Prostate gland (tissue), 2 donors: ENCODE measurements at regions not wholly inside any gene's neighbourhood (a gene's known extent, or its start where the extent isn't known, plus 50 kb on each side); places are given as distances from the start of the nearest gene placed in this dataset.

Experiments
- DNase-seq: peaks from one replicate; pipeline ENCODE4 v3.0.0-alpha.2; 2019; ENCODE audit warnings: low spot score
- H3K27ac ChIP-seq, 2 donors: fragments of 200-600 bp; sonication (generic); 2 replicates each; pipeline ENCODE4 v1.5.1; 2017 to 2019
- H3K27me3 ChIP-seq: fragments of 200-600 bp; sonication (generic); replicated peaks from 2 replicates; pipeline ENCODE4 v1.5.1; 2019; ENCODE audit not compliant: insufficient read depth
- H3K36me3 ChIP-seq, 2 donors: fragments of 200-600 bp; sonication (generic); 1 replicate in 1 of 2; 2 replicates in 1 of 2; pipeline versions ENCODE4 v1.5.1 to v1.8.1; 2017 to 2019
- H3K4me1 ChIP-seq: fragments of 200-600 bp; sonication (generic); replicated peaks from 2 replicates; pipeline ENCODE4 v1.5.1; 2019
- H3K4me3 ChIP-seq, 2 donors: fragments of 200-600 bp; sonication (generic); 2 replicates each; pipeline ENCODE4 v1.5.1; 2017 to 2019
- H3K9me3 ChIP-seq: fragments of 200-600 bp; sonication (generic); 2 replicates; pipeline ENCODE4 v1.5.1; 2017
- POLR2A ChIP-seq: fragments of 450-650 bp; IDR thresholded peaks from one replicate; pipeline ENCODE4 v1.6.1; 2016; ENCODE audit warnings: antibody characterized with exemption, mild to moderate bottlenecking
- POLR2AphosphoS5 ChIP-seq: sonication (generic); formaldehyde crosslinking; IDR thresholded peaks from one replicate; pipeline ENCODE4 v1.6.1; 2017; ENCODE audit warnings: antibody characterized with exemption
- WGBS: methylation state at CpG from one replicate; pipeline ENCODE4 v1.1.5; 2018; 5-methylcytosine and 5-hydroxymethylcytosine counted together
- intact Hi-C: fragments of 100-400 bp; cut with DNase I; formaldehyde crosslinking; loops from one replicate; pipeline ENCODE4 v1.14.2; 2022
- TF ChIP-seq, protein P1 (sequence below), 4 experiments: fragments of 200-600 bp in 2 of 4; fragments of 450-650 bp in 2 of 4; sonication (generic) in 2 of 4; IDR thresholded peaks; 1 replicate in 3 of 4; 2 replicates in 1 of 4; pipeline ENCODE4 v1.5.1; 2016 to 2019; ENCODE audit warnings: antibody characterized with exemption in 4 of 4, mild to moderate bottlenecking in 2 of 4, moderate library complexity in 2 of 4

DNA sequence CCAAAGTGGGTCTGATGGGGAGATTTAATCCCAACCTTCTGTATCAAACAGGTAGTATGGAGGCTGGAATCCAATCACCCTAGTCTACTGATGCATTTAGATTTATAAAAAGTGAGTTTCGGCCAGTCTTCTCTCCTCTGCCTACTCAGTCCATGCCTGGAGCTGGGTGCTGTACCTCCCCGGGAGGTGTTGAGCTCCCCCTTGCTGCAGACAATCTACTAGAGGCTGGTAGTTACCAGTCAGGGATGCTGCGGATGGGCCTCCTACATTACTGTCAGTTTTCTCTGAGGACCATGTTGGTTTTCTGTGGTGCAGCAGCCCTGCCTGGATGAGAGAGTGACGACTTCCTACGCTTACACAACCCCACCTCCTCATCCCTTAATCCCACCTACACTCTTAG, 118.6 kb upstream of the CELF4 start:
- intact Hi-C loops: no loop called here
- 88% methylated on average over 4 of the region's 5 CpGs for WGBS

DNA sequence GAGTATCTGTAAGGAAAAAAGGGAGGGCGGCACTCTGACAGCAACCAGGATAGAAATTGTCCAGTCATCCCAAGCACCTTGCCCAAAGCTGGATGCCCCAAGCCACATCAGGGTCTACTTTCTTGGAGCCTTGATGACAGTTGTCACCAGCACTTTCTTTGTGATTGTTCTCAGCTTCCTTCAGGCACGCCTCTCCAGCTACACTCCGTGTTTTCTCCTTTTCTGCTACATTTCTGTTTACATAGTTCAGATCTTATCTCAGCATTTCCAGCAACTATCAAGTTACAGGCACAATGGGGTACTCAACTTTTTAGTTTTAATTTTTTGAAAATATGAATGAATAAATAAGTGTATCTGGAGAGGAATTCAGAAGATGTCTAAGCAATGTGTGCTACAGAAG, 115.3 kb upstream of the CELF4 start:
- WGBS: 28% methylated on average over 3 of the region's 3 CpGs
- TF ChIP-seq, protein P1, sequence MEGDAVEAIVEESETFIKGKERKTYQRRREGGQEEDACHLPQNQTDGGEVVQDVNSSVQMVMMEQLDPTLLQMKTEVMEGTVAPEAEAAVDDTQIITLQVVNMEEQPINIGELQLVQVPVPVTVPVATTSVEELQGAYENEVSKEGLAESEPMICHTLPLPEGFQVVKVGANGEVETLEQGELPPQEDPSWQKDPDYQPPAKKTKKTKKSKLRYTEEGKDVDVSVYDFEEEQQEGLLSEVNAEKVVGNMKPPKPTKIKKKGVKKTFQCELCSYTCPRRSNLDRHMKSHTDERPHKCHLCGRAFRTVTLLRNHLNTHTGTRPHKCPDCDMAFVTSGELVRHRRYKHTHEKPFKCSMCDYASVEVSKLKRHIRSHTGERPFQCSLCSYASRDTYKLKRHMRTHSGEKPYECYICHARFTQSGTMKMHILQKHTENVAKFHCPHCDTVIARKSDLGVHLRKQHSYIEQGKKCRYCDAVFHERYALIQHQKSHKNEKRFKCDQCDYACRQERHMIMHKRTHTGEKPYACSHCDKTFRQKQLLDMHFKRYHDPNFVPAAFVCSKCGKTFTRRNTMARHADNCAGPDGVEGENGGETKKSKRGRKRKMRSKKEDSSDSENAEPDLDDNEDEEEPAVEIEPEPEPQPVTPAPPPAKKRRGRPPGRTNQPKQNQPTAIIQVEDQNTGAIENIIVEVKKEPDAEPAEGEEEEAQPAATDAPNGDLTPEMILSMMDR (IDR thresholded peaks at IDR 0.05): no peak
- no peak for TF ChIP-seq POLR2A
- H3K9me3 ChIP-seq: no peaks in the 10 kb centered on the region
- no peaks in the 10 kb centered on the region for H3K27me3 ChIP-seq
- H3K27ac ChIP-seq: no peak overlapping the region
- H3K36me3 ChIP-seq: no peaks in the 10 kb centered on the region
- DNase-seq: no peak
- intact Hi-C loops: no loop called here
- no peaks in the 10 kb centered on the region for H3K4me1 ChIP-seq
- H3K4me3 ChIP-seq: no peak overlapping the region

More for the DNA sequence above, 118.6 kb upstream of the CELF4 start:
- no peak for TF ChIP-seq POLR2A
- no peak for TF ChIP-seq POLR2AphosphoS5
- TF ChIP-seq, protein P1 (IDR thresholded peaks at IDR 0.05): no peak
- no peaks in the 10 kb centered on the region for H3K36me3 ChIP-seq
- H3K27ac ChIP-seq: no peak overlapping the region
- no peaks in the 10 kb centered on the region for H3K9me3 ChIP-seq
- H3K4me1 ChIP-seq: no peaks in the 10 kb centered on the region
- no peaks in the 10 kb centered on the region for H3K27me3 ChIP-seq
- H3K4me3 ChIP-seq: no peak overlapping the region
- no peak for DNase-seq

DNA sequence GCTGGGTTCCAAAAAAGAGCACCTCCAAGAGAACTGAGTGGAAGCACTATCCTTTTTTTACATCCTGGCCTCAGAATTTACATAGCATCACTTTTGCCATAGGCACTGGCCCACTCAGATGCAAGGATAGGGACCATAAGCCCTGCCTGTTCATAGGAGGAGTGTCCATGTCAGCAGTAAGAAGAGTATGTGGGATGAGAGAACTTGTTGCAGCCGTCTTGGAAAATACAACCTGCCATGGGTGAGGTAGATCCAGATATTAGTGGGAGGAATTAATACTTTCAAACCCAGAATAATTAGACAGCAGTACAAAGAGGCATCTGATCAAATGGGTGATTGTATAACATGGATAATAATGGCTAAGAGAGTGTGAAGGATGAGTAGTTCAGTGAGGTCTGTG, 110.7 kb upstream of the CELF4 start:
- no peaks in the 10 kb centered on the region for H3K36me3 ChIP-seq
- no peaks in the 10 kb centered on the region for H3K9me3 ChIP-seq
- TF ChIP-seq, protein P1 (IDR thresholded peaks at IDR 0.05): no peak
- TF ChIP-seq POLR2AphosphoS5: no peak
- no peak for TF ChIP-seq POLR2A
- H3K27me3 ChIP-seq: no peaks in the 10 kb centered on the region
- no peaks in the 10 kb centered on the region for H3K4me1 ChIP-seq
- no peak overlapping the region for H3K4me3 ChIP-seq
- 91% methylated on average over 1 of the region's 1 CpG for WGBS
- intact Hi-C loops: no loop called here
- H3K27ac ChIP-seq: no peak overlapping the region
- no peak for DNase-seq

DNA sequence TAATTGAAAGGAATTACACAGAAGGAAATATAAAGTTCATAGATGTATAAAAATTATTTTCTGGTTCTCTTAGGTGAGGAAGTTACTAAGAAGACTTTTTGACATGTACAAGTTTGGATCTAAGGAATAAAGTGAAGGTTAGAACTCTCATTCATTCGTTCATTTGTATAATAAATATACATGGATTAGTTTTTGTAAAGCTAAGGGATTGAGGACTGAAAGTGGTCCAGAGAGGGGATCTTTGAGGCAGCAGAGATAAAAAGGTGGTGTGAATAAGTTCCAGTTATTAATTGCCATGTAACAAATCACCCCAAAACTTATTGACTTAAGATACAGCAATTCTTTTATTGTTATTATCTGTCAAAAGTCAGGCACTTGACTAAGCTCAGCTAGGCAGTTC, 110.1 kb upstream of the CELF4 start:
- Histone ChIP-seq H3K36me3 (no peaks in the 10 kb centered on the region), H3K27ac (no peak overlapping the region), H3K4me3 (no peak overlapping the region), H3K4me1 (no peaks in the 10 kb centered on the region), H3K9me3 (no peaks in the 10 kb centered on the region), H3K27me3 (no peaks in the 10 kb centered on the region)
- DNase-seq: no peak
- WGBS: 82% methylated on average over 1 of the region's 1 CpG
- TF ChIP-seq, protein P1 (IDR thresholded peaks at IDR 0.05): no peak
- TF ChIP-seq POLR2AphosphoS5 (no peak), POLR2A (no peak)
- intact Hi-C loops: no loop called here

DNA sequence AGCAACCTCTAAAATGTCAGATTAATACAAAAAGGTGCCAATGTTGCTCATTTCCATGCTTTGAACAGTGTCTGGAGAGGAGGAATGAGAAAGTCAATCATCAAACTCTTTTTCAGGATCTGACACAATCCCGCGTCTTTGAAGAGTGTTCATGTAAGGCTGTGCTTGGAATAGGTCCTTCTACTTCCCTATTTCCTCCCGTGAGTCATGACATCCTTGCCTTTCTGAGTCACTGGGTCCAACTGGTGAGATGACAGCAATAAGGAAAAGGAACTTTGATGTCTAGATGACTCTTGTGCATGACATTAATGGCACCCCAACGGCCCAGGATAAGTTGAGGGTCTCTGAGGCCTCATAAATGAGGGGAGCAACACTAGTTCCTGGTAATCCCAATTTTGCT, 109.0 kb upstream of the CELF4 start:
- 75% methylated on average over 4 of the region's 4 CpGs for WGBS
- no peak overlapping the region for H3K27ac ChIP-seq
- DNase-seq: no peak
- H3K4me1 ChIP-seq: no peaks in the 10 kb centered on the region
- no peak overlapping the region for H3K4me3 ChIP-seq
- no peaks in the 10 kb centered on the region for H3K36me3 ChIP-seq
- intact Hi-C loops: no loop called here
- no peaks in the 10 kb centered on the region for H3K9me3 ChIP-seq
- no peaks in the 10 kb centered on the region for H3K27me3 ChIP-seq
- TF ChIP-seq, protein P1 (IDR thresholded peaks at IDR 0.05): no peak
- no peak for TF ChIP-seq POLR2AphosphoS5
